HT1080 (cell line): ENCODE measurements at regions not wholly inside any gene's neighbourhood (a gene's known extent, or its start where the extent isn't known, plus 50 kb on each side); places are given as distances from the start of the nearest gene placed in this dataset.

Experiments
- DNase-seq: peaks from one replicate; pipeline ENCODE4 v3.0.0-alpha.2; 2015; ENCODE audit warnings: low read depth

DNA sequence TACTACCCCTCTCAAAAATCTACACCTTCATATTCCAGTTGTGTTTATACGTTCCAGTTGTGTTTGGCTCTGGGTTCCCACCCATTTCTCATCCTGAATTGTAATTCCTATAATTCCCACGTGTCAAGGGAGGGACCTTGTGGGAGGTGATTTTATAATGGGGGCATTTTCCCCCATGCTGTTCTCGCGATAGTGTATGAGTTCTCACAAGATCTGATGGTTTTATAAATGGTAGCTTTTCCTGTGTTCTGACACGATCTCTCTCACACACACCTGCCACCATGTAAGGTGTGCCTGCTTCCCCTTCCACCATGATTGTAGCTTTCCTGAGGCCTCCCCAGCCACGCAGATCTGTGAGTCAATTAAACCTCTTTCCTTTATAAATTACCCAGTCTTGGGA, 108.5 kb upstream of the ADAMTS16 start:
- no peak for DNase-seq

- no peak for DNase-seq
These were observed 102.5 kb upstream of the ADAMTS16 start for GRCh38 chr5:5037674-5038073.

DNA sequence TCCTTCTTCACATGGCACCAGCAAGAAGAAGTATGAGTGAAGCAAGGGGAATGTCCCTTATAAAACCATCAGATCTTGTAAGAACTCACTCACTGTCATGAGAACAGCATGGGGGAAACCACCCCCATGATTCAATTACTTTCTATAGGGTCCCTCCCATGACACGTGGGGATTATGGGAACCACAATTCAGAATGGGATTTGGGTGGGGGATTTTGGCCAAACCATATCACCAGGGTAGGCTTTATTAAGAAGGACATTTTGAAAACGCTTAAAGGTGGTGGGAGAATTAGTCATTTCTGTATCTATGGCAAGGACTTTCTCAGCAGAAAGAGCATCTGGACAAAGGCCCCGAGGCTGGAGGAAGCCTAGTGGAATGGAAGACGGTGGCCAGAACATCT, 100.2 kb upstream of the ADAMTS16 start:
- DNase-seq: no peak

DNA sequence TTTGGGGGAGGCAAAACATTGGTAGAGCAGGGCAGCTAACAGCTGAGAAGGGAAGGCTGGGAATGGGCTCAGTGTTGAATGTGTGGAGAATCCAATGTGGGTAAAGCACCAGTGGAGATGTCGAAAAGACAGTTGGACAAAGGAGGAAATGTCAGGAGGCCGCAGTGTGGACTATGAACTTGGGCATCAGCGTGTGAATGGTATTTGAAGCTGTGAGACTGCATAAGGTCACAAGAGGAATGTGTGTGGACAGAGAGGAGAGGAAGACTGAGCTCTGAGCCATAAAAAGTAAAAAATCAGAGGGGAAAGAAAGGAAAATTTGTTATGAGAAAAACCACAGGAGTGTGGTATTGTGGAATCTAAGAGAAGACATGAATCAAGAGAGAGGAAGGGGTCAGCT, 99.4 kb upstream of the ADAMTS16 start:
- no peak for DNase-seq

- DNase-seq: no peak
These were observed 97.3 kb upstream of the ADAMTS16 start for GRCh38 chr5:5042806-5043205.

DNA sequence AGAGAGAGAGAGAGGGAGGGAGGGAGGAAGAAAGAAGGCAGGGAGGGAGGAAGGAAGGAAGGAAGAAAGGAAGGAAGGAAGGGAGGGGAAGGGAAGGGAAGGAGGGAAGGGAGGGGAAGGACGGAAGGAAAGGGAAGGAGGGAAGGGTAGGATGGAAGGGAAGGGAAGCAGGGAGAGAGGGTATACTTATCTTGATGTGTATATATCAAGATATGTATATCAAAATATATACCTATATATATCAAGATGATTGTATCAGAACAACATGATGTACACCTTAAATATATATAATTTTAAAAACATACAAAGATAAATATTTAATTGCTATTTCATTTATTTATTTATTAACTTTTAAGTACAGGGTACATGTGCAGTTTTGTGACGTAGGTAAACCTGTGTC, 96.8 kb upstream of the ADAMTS16 start:
- no peak for DNase-seq

- DNase-seq: no peak
These were observed 95.8 kb upstream of the ADAMTS16 start for GRCh38 chr5:5044247-5044840.

DNA sequence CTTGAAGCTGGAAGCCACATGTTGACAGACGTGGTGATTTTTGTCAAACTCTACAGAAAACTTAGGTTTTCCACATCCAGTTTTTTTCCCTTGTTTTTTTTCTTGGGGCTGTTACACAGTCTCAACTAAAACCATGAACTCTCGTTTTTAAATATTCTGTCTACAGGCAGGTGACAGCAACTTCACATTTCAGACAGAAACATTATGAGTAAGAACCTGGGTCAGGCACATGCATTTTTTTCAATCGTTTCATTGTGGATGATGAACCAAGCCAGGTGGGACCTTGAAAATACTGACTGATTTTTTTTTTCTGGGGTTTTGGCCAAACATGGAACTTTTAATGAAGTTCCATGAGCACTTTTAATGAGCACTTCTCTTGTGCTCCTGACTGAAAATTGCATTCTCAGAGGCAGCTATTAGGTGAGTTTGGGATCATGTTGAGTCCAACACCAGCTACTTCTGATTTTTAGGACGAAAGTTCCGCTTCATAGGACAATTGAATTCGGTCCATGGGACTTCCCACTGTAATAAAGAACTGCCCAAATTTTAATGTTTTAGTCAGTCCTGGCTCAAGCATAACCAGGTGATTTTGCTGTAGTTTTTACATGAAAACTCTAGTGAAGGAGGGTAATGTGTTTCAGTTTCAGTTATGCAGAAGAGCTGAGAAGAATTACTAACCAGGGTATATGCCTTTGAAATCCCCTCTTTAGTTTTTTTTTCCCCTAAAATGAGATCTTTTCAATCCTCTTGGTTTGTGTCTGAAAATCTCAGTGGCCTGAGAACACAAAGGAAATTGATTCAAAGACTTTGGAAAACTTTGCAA, 93.2 kb upstream of the ADAMTS16 start:
- no peak for DNase-seq

DNA sequence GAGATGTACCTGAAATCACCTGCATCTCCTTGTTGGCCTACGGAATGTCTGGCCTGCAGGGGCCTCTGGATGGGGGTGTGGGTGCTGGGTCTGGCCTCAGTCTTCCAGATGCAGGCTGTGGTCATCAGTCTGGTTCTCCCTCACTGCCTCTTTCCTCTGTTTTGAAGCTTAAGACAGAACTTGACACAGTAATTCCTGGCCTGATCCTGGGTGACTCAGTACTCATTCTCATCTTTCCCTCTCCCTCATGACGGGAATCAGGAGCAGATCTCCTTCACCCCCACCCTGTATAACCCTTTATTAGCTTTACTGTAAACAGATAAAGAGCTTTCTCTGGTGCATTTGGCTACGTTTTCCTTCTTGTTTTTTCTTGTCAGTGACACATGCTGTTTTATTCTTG, 89.3 kb upstream of the ADAMTS16 start:
- no peak for DNase-seq

DNA sequence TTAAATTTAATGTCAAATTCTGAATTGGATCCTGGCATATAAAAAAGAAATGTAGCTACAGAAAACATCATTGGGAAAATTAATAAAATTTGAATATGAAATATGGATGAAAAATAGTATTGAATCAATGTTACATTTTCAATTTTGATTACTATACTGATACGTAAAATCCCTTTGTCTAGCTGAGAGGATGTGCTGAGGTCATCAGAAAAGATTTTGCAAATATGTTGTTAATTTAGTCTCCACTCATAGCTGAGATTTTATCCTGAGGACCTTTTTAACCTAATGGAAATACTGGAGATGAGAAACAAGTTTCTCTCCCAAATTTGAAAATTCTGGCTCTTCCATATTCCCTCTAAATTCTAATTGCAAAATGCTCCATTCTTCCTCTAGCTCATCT, 84.4 kb upstream of the ADAMTS16 start:
- DNase-seq: no peak

GRCh38 chr5:5061836-5062235, 78.3 kb upstream of the ADAMTS16 start:
- DNase-seq: no peak

- DNase-seq: no peak
These were observed 77.4 kb upstream of the ADAMTS16 start for GRCh38 chr5:5062525-5063302.

DNA sequence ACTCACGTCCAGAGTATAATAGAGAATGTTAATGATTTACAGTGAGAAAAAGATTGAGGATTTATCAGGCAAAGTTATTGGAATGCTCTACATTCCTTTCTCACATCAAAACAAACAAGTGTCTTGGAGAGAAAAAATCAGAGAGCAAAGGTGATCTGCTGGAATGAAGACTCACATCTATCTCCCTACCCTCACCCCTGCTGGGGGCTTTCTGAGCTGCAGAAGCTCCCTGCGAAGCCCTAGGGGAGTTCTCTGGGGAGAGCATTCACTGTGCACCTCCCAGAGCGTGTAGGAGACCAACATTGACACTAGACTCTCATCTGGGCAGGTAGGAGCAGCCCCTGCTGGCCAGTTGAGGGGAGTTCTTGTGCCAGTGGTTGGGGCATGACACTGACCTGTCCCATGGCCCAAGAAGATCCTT, 76.6 kb upstream of the ADAMTS16 start:
- DNase-seq: peak; percentile 15

DNA sequence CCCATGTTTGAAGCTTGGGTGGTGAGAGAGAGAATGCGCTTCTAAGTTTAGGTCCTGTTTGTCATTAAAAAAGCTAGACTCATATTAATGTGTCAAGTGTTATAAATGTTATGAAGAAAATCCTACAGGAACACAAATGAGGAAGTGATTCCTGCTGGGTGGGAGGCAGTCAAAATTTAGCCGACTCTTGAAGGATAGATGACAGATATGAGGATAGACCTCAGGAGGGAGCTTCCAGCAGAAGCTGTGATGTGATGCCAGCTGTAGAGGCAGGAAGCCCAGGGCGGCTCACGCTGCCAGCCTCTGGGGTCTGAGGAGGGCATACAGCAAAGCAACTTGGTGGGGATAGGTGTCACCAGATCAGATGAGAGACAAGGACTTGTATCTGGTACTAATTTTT, 74.7 kb upstream of the ADAMTS16 start:
- no peak for DNase-seq

- DNase-seq: peak; percentile 20
These were observed 73.6 kb upstream of the ADAMTS16 start for GRCh38 chr5:5066276-5067186.

- no peak for DNase-seq
These were observed 70.3 kb upstream of the ADAMTS16 start for GRCh38 chr5:5069851-5070250.

GRCh38 chr5:5071554-5071953, 68.6 kb upstream of the ADAMTS16 start:
- DNase-seq: no peak

DNA sequence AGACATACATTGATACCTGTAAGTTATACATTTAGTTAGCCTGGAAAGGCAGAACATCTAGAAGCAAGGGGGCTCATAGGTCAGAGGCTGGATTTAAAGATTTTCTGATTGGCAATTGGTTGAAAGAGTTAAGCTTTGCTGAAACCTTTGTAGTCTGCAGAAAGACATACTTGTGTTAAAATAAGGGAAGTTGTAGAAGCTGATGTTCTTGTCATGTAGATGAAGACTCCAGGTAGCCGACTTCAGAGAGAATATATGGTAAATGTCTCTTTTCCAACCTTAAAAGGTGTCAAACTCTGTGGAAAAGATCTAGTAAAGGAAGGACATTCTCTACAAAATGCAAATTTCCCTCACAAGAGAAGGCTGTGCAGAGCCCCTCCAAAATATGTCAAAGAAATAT, 62.9 kb upstream of the ADAMTS16 start:
- no peak for DNase-seq

GRCh38 chr5:5078009-5078897, 61.9 kb upstream of the ADAMTS16 start:
- DNase-seq: peak; percentile 23

- no peak for DNase-seq
These were observed 60.3 kb upstream of the ADAMTS16 start for GRCh38 chr5:5079876-5080275.
